ENCODE measurements at regions not wholly inside any gene's neighbourhood (a gene's known extent, or its start where the extent isn't known, plus 50 kb on each side); places are given as distances from the start of the nearest gene placed in this dataset.
A peak's percentile ranks its signal among the peaks of the same experiment; 100 is the strongest.

GRCh38 chr20:52572687-52573086 lies 381.1 kb upstream of the ZFP64 start:
- no peaks in the 10 kb centered on the region for H3K36me3 ChIP-seq (replicated peaks in 1 of 2; ENCODE audit: control insufficient read depth in 1 of 2, insufficient read depth in 2 of 2, low read length in 2 of 2)
- no peak overlapping the region for H2AFZ ChIP-seq (ENCODE audit: low read length)
- H3K9me3 ChIP-seq (ENCODE audit: low read length), result peaks cover 25% of the 10 kb centered on the region
- CTCF ChIA-PET (ENCODE audit: low intra/inter-chr PET ratio, low total read pairs), result no interaction called here
- POLR2A ChIA-PET, result no interaction called here
- H3K9ac ChIP-seq (ENCODE audit: insufficient read depth, low read depth, low read length), result no peak overlapping the region
- FAIRE-seq (no peak), DNase-seq (ENCODE audit: low spot score) (no peak), ATAC-seq (no peak)
- H4K20me1 ChIP-seq (ENCODE audit: insufficient read depth, low read length), result no peaks in the 10 kb centered on the region
- no peaks in the 10 kb centered on the region for H3K79me2 ChIP-seq (ENCODE audit: insufficient read depth, low read length)
- intact Hi-C loops (cut with micrococcal nuclease; ENCODE audit: unreplicated experiment), result no loop called here
- H3K4me2 ChIP-seq (ENCODE audit: low read depth, low read length), result no peak overlapping the region
- no TSS peak for BruUV-seq (replicated peaks)
- WGBS (ENCODE audit: low lambda C conversion rate), result 3% methylated on average over 1 of the region's 1 CpG
- H3K4me1 ChIP-seq (ENCODE audit: insufficient read depth, low read length), result no peaks in the 10 kb centered on the region
- H3K27ac ChIP-seq (ENCODE audit: extremely low read length, insufficient read depth, low read length), result no peak overlapping the region
- TF ChIP-seq ZNF432 (CRISPR knock-in tag; IDR thresholded peaks at IDR 0.05; ENCODE audit: borderline replicate concordance), result no peak
- TF ChIP-seq ZNF547 (CRISPR knock-in tag; IDR thresholded peaks at IDR 0.05), result no peak
- TF ChIP-seq NFE2L2 (IDR thresholded peaks at IDR 0.05; ENCODE audit: low read length), result peak; percentile 40; the same call in 1 of the 2 replicates
- no peak for TF ChIP-seq GATAD2A (CRISPR knock-in tag; IDR thresholded peaks at IDR 0.05)
- no peak for TF ChIP-seq ZNF652 (CRISPR knock-in tag; IDR thresholded peaks at IDR 0.05; ENCODE audit: borderline replicate concordance, low read depth)
- H3K4me3 ChIP-seq (replicated peaks in 1 of 3; ENCODE audit: insufficient read depth in 1 of 3, low read depth in 2 of 3, low read length in 3 of 3), result no peak overlapping the region
- in situ Hi-C loops (cut with HindIII; ENCODE audit: extremely low pct_ligation_motif_present, low pct_unique_long_range_greater_than_20kb), result no loop called here
- H3K27me3 ChIP-seq (ENCODE audit: control insufficient read depth in 1 of 2, insufficient read depth in 2 of 2, low read length in 2 of 2), result no peaks in the 10 kb centered on the region

- no peak for ATAC-seq
- Histone ChIP-seq H3K4me1 (ENCODE audit: insufficient read depth, low read length) (no peaks in the 10 kb centered on the region), H3K4me3 (replicated peaks in 1 of 3; ENCODE audit: insufficient read depth in 1 of 3, low read depth in 2 of 3, low read length in 3 of 3) (no peak overlapping the region), H2AFZ (ENCODE audit: low read length) (no peak overlapping the region), H3K9ac (ENCODE audit: insufficient read depth, low read depth, low read length) (no peak overlapping the region), H3K79me2 (ENCODE audit: insufficient read depth, low read length) (no peaks in the 10 kb centered on the region), H3K9me3 (ENCODE audit: low read length) (peaks cover 24% of the 10 kb centered on the region), H3K4me2 (ENCODE audit: low read depth, low read length) (no peak overlapping the region), H4K20me1 (ENCODE audit: insufficient read depth, low read length) (no peaks in the 10 kb centered on the region), H3K27me3 (ENCODE audit: control insufficient read depth in 1 of 2, insufficient read depth in 2 of 2, low read length in 2 of 2) (no peaks in the 10 kb centered on the region), H3K27ac (ENCODE audit: extremely low read length, insufficient read depth, low read length) (no peak overlapping the region), H3K36me3 (replicated peaks in 1 of 2; ENCODE audit: control insufficient read depth in 1 of 2, insufficient read depth in 2 of 2, low read length in 2 of 2) (no peaks in the 10 kb centered on the region)
- BruUV-seq (replicated peaks), result no TSS peak
- no peak for DNase-seq (ENCODE audit: low spot score)
- no peak for FAIRE-seq
- POLR2A ChIA-PET, result no interaction called here
- CTCF ChIA-PET (ENCODE audit: low intra/inter-chr PET ratio, low total read pairs), result no interaction called here
- intact Hi-C loops (cut with micrococcal nuclease; ENCODE audit: unreplicated experiment), result no loop called here
- in situ Hi-C loops (cut with HindIII; ENCODE audit: extremely low pct_ligation_motif_present, low pct_unique_long_range_greater_than_20kb), result no loop called here
- 35% methylated on average over 3 of the region's 3 CpGs for WGBS (ENCODE audit: low lambda C conversion rate)
- no peak for TF ChIP-seq HCFC1 (IDR thresholded peaks at IDR 0.05; ENCODE audit: low read depth, low read length)
- no peak for TF ChIP-seq CREBL2 (CRISPR knock-in tag; IDR thresholded peaks at IDR 0.05; ENCODE audit: borderline replicate concordance)
- no peak for TF ChIP-seq KDM1A (CRISPR knock-in tag; IDR thresholded peaks at IDR 0.05)
- TF ChIP-seq SMAD1 (CRISPR knock-in tag; IDR thresholded peaks at IDR 0.05; ENCODE audit: borderline replicate concordance, low read depth), result no peak
- no peak for TF ChIP-seq MAX (IDR thresholded peaks at IDR 0.05)
- TF ChIP-seq ZNF772 (CRISPR knock-in tag; IDR thresholded peaks at IDR 0.05), result no peak
- TF ChIP-seq ZNF564 (CRISPR knock-in tag; IDR thresholded peaks at IDR 0.05), result no peak
- TF ChIP-seq MAFG (CRISPR knock-in tag; IDR thresholded peaks at IDR 0.05), result no peak
- TF ChIP-seq MIER2 (CRISPR knock-in tag; IDR thresholded peaks at IDR 0.05), result no peak
- no peak for TF ChIP-seq HOXA7 (CRISPR knock-in tag; IDR thresholded peaks at IDR 0.05)
- TF ChIP-seq MXD4 (CRISPR knock-in tag; IDR thresholded peaks at IDR 0.05), result no peak
- no peak for TF ChIP-seq SNAPC5 (CRISPR knock-in tag; IDR thresholded peaks at IDR 0.05; ENCODE audit: borderline replicate concordance)
- no peak for TF ChIP-seq ZFP36L1 (CRISPR knock-in tag; IDR thresholded peaks at IDR 0.05)
- TF ChIP-seq NFIC (IDR thresholded peaks at IDR 0.05; ENCODE audit: low read length), result no peak
- no peak for TF ChIP-seq ZSCAN25 (CRISPR knock-in tag; IDR thresholded peaks at IDR 0.05)
- TF ChIP-seq NCOA5 (CRISPR knock-in tag; IDR thresholded peaks at IDR 0.05), result no peak
Measured at GRCh38 chr20:52569201-52569600, 377.6 kb upstream of the ZFP64 start.
